SK-N-DZ (cell line): ENCODE measurements at regions not wholly inside any gene's neighbourhood (a gene's known extent, or its start where the extent isn't known, plus 50 kb on each side); places are given as distances from the start of the nearest gene placed in this dataset.

ENCODE experiments used
- DNase-seq: peaks from one replicate; pipeline ENCODE4 v3.0.0-alpha.2; 2015; ENCODE audit warnings: low spot score

DNA sequence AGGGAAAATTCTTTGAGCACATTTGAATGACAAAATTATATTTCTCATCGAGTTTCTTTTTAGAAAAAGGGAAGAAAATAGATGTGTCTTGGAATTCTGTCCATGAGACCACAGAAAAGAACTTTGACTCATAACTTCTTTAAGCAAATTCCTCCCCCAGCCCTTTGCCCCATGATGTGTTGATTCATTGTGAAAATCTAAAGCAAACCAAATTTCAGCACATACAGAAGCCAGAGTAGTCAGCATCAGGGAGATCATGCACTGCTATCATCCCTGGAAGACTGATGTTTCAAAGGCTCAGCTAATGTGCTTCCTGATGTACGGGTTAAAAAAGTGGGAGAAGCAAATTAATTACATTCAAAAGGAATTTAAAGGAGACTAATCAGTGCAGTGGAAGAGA, 159.7 kb downstream of the FAT3 start:
- no peak for DNase-seq

DNA sequence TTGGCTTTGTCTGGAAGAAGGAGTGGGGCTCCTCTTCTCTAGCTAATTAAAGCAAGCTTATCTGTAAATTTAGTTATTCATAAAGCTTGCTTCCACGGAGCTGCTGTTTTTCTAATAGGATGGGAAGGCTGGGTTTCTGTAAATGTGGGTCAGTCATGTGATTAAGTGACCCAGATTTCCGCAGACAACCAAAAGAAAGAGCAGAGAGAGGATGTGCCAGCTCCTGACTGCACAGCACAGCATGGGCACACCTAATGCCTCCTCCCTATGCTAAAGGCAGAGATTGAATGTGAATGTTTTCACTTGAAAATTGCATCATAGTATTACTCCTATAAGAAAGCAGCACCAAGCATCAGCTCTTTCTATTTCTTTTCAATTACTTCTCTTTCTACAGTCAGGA, 160.2 kb downstream of the FAT3 start:
- peak; percentile 74 for DNase-seq

DNA sequence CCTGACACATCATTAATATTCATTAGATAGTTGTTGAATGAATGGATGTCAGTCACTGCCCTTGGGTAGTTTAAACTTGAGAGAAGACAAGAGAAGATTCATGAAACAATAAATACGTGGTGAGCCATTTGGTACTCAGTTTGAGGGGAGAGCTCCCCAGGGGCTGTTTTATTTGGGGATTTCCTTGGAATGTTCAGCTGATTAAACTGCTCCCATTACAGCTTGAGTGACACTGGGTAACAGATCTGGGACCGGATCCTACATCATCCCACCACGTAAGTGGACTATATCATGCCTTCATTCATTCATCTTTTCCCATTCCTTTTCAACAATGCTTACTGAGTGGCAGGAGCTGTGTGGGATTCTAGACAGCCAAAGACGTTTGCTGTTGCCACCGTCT, 162.0 kb downstream of the FAT3 start:
- DNase-seq, result no peak

DNA sequence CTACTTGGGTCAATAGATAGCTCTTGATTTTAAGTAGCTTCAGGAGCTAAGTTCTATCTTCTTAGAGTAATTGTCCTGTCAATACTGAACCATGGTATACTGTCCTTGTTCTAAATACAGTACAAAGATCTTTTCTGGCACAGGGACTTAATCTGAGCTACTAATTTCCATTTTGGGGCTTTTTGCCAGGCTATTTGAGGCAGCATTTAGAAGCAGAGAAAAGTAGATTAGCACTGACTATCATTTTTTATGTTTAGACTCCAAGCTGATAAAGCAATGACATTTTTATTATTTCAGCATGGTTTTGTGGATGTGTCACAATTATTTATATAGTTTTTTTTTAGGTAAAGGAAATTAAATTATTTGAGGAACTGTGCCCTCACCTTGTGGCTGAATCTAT, 163.2 kb downstream of the FAT3 start:
- DNase-seq, result no peak

DNA sequence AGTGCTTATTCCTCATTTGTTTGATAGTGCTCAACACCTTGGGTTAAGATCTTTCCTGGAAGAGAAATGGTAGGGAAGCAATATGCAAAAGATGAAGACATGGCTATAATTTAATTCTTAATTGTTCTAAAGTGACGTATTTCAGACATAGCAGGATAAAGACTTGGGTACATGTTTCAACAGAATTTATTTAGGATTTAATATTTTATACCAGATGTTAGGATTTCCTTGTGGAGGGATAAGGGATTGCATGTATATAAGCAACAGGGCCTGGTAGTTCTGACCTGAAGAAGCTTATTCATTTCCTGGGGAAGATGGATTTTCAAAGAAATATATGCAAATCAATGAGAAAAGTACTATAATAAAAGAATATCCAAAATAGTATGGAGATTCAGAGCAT, 163.8 kb downstream of the FAT3 start:
- DNase-seq, result no peak

DNA sequence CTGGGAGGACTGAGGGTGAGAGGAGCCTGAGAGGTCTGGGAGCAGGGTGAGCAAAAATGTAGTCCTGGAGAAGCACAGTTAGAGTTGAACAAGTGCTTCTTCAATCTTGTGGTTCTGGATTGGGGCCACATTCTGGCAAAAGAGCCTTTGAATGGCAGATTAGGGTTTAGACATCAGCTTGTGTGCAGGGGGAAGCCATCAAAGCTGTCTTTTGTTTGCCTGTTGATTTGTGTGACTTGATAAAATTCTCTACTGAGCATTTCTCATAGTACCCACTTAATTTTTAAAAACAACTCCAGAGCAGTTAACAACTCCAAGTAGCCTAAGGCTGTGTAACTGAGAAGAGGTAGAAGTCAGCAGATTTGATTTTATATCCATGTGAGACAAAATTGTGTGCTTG, 166.2 kb downstream of the FAT3 start:
- DNase-seq, result no peak

DNA sequence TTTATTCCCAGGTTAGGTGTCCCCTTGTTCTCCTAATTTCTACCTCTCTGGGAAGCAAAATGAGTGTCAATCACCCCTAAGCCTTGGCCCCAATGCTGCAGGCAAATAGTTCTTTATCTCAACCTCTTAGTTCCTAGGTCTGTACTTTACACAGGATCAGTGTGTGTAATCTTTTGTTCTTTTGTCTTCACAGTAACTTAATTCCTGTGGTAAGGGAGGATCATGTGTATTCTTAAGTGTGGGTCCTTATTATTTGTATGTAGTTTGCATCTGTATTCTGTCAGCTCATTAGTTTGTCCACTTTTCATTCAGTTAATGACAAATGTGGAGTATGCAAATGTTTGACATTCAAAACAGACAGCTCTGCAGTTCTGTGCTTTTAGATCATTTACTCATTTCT, 166.7 kb downstream of the FAT3 start:
- no peak for DNase-seq

DNA sequence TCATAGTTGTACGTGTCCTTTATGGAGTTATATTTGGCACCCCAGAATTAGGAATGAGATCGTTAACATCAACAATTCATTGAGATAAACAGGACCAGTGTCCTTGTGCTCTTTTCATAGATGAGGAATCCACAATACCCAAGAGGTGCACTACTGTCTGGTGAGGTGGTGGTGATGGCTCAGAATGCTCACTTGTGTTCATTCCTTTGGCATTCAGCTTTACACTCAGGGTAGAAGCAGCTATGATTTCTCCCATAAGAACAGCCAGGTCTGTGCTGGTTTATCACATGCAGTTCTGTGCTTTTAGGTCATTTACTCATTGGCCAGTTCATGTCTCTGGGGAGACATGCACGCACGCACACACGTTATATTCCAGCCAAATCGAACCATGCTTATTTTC, 167.2 kb downstream of the FAT3 start:
- DNase-seq, result no peak

DNA sequence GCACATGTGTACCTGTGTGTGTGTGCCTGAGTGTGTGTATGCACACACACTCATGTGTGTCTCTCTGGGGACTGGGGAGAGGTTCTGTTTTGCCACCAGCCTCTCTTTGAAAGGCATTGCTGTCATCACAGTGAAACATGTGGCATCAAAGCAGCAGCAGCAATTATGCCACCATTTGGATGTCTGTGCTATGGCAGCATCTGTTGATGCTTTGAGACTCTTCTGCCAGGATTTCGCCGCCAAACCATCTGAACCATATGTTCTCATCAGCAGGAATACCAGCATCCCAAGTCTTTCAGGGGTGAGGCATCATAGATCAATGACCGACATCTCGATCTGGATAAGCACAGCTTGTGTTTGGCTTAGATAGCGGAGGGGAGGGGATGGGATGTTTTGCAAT, 168.6 kb downstream of the FAT3 start:
- no peak for DNase-seq

DNA sequence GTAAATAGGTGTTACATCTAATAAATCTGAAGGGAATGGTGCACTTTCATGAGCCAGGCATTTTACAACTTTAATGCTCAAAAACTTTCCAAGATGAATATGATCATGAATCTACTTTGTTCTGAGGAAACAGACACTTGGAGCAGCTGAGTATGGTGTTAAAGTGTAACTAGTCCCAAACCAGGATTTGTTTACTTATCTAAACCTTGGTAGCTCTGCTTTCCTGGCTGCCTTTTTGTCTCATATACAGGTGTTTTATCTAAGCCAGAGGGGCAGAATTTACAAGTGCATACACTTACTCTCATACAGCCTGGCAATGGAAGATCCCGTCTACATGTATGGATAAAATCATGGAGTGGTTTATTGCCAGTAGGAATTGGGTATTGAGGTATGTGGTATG, 171.5 kb downstream of the FAT3 start:
- no peak for DNase-seq

DNA sequence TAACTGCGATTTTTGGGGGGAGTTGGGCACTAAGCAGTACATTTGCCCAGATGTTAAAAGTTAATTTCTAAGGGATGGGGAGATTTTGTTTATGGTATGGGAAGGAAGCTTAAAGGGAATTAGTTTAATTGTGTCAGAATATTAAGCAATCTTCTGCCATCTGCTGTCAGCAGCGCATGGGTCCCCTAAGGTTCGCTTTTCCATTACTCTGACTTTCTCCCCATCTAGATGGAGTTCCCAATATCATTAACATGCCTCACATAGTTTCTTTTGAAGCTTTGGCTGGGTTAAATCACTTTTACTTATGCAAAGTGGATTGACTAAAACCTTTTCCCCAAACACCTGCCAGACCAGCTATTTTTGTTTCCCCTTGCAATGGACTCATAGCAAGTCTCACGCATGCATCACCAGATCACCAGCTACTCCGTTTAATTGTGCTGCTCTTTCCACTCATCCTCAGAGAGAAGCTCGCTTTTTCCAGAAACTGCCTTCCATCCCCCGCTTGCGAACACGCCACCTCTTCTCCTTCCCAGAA, 172.7 kb downstream of the FAT3 start:
- DNase-seq, result no peak

DNA sequence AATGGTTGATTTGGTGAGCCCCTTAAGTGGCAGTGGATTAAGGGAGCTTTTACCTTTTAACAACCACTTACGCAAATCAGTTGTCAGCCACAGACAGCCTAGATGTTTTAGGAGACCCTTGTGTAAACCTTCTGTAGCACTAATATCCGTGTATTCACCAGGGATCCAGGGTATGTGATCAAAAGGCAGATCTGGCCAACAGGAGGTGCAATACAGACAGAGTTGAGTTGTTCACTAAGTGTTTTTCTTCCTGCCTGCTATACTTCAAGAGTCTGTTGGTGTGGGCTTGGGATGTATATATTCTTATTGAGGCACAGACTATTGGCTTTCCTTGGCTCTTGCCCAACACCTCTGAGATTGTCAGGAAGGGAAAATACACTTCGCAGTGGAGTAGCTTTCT, 175.1 kb downstream of the FAT3 start:
- DNase-seq, result no peak

DNA sequence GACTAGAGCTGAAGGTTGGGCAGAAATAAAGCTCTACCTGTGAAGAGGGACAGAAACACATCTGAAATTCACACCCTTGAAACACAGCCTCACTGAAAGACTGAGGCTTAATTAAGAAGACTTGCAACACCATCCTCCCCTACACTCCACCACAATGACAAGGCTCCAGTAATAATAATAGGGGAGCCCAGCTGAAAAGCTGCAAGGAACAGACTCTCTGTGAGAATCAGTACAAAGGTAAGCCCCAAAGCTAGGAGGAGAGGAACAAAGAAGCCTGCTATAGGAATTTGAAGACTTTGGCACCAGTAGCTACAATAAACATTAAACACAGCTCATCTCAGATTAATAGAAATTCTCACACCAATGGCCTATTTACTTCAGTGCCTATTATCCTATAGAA, 176.9 kb downstream of the FAT3 start:
- DNase-seq, result no peak

DNA sequence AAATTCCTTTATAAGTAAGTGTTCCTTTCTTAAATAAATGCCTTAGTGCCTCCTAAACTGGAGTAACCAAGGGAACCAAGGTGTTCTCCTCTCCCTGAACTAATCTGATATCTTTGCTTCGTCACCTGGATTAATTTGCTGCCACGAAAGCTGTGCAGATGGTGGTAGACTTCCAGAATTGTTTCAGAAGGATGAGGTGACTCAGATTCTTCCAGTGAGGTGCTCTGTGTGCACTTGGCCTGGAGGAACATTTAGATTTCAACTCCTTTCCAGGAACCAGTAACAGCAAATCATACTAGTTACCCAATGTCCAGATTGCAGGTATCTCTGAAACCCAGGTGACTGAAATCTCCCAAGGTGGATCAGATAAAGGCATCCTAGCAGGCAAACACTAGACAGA, 181.9 kb downstream of the FAT3 start:
- no peak for DNase-seq

DNA sequence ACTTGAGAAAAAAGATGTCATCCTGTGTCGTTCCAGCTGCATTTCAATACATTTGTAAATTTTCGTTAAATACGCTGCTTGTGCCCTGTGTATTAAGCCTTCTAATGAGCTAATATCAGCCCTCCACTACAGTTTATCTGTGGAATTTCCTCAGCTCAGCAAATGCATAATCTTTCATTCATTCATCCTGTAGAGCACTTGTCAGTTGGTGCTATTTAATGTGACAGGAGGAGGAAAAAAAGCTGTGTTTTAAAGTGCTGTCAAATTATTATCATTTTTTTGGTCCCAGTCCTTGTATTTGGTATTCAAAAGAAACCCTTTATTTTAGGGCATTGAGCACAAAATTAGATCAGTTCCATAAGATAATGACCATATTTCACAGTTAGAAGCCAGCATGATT, 184.7 kb downstream of the FAT3 start:
- no peak for DNase-seq

DNA sequence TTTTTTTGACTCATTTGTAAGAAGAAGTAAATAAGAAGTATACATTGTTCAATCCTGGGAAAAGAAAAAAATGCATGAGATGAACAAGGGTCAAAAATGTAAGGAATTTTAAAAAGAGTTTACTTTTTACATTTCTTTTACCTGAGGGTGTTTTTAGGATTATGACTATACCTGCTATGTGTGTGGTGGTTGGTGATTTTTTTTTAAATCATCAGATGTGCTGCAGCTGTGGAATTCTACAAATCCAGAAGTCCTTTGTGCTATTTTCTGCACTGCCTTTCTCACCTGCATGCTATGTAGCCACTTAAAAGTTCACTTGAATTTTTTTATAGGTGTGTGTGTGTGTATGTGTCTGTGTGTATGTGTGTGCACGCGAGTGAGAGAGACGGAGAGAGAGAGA, 185.3 kb downstream of the FAT3 start:
- DNase-seq, result no peak

DNA sequence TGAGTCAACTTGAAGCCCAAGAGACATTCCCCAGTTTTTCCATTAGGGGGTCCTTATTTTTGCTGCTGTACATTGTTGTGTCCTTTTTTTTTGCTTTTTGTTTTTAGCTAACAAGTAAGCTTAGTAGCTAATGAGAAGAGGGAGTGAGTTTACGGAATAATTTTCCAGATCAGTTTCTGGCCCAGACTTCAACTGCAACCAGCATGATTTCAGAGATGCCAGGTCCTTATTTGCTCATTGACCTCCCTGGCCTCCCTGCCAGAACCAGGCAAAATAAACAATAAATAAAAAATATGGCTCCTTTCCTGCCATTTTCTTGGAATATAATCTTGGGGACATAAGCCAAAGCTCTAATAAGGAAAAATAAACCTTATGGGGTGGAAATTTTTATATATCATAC, 185.9 kb downstream of the FAT3 start:
- no peak for DNase-seq

DNA sequence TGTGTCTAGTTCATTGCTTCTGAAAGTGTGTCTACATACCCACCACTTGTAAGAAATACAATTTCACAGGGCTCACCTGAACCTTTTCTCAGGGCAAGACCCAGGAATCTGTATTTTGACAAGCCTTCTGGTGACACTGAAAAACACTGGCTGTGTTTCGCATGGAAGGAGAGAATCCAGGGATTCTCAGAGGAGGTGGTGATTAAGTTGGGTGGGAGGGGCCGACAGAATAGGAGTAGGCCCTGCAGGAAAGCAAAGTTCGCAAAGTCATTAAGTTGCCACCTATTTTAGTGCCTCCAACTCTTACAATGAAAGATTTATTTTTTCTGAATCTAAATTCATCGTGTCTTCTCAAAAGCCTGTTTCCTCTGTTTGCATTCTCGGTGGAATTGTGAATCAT, 186.8 kb downstream of the FAT3 start:
- no peak for DNase-seq

DNA sequence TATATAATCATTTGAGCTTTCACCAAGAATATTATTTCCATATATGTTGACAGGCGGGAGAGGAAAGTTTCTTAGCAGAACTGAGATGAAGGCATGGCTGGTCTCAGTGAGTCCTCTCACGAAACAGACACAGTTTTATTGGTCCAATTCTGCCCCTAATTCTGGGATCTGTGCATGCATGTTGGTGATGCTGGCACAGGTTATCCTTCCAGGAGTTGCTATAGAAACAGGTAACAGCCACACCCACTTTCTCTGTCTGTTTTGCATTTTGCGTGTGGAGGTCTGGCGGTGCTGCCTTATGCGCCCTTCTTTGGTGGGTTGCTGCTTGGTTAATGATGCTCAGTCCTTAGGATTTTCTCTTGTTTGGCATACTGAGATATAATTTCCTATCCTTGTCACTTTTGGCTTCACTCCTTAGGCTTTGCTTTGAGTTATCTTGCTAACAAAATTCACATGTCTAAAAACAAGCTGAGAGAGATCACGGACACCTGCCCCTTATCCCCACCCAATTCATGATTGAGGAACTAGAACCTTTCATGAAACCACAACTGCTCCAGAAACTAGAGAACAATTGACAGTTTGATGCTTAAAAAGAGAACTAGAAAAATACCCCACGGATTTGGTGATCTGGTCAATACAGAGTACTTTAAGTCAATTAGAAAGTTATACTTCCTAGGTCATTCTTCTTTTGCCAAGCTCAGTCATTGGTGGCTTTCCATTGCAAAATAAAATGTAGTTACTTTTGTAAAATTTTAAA, 189.3 kb downstream of the FAT3 start:
- no peak for DNase-seq

DNA sequence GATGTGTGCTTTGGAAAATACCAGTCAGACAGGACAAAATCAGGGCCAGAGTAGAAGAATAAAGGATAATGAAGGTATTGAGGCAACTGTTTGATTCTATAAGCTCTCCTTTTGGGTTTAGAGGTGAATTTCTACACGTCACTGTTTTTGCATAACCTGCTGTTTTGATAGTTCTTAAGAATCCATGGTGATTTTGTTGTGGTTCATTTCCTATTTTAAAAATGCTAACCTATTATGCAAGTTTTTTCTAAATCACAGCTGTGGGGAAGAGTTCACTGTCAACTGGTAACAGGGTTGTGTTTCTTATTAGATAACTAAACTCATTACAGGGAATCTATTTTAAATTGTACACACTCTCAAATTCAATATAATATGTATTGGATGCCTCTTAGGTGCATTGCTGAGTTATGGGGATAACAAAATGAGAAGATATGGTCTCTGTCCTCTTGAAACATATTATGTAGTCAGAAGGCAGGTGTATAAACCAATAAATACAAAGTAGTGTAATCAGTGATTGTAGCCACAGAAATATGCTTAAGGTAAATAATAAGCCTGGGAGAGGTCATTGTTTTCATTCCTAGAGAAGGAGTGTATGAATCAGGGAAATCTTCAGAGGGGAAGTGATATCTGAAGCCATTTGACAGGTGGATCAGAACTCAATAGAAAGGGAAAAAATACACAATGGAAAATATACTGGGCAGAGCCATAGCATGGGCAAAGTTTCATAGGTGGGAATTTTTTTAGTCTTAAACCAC, 192.5 kb downstream of the FAT3 start:
- DNase-seq, result no peak

DNA sequence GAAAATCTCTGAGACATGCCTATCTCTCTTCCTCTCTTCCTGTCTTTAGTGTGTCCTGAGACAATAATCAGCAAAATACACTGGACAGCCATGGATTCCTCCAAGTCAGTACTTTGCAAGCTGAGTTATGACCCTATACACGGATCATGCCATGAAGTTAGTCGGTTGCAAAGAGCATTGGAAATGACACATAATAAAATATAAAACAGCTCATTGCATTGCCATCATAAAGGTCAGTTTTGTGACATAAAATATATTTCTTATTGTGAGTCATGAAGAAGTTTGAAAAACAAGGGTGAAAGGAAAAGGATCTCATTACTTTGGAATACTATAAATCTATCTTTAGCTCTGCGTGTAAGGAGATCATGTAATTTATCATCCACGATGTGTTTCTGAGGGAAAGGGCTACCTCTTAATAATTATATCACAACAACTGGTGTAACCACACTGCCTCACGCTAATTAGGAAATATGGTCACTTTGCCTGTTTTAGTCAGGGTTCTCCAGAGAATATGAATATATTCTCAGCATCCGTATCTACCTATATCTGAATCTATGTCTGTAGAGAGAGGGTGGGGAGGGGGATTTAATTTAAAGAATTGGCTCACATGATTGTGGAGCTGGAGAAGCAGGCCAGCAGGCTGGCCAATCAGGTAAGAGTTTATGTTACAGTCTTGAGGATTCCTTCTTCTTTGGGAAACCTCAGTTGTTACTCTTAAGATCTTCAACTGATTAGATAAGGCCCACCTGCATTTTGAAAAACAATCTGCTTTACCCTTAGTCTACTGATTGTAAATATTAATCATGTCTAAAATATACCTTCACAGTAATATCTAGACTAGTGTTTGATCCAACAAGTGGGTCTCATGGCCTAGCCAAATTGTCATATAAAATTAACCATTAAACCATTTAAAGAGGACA, 198.8 kb downstream of the FAT3 start:
- DNase-seq, result no peak

DNA sequence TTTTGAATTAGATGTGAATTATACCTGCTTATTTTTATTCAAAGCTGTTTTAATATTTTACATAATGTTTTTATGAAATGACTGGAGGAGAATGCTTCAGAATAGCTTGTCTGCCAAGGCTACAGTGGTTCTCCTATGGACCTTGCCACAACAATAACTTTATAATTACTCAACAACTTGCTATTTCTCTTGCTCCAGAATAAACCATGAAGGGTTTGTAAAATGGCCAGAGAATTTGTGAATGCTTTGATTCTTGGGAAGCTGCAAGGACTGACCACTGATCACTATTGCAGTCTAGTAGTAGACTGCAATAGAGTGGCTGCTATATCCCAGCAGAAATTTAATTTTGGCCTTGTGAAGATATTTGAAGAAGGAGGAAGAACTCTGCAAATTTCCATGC, 199.7 kb downstream of the FAT3 start:
- DNase-seq, result no peak
